Hepatocyte (in vitro differentiated cells): ENCODE measurements at regions not wholly inside any gene's neighbourhood (a gene's known extent, or its start where the extent isn't known, plus 50 kb on each side); places are given as distances from the start of the nearest gene placed in this dataset.
A peak's percentile ranks its signal among the peaks of the same experiment; 100 is the strongest.

Source experiments
- DNase-seq: peaks from one replicate; pipeline ENCODE4 v3.0.0-alpha.2; 2016; ENCODE audit warnings: low spot score
- H2AFZ ChIP-seq: fragments of 200-600 bp; sonication (generic); 2 replicates; pipeline ENCODE4 v1.6.0; 2016; ENCODE audit warnings: antibody characterized with exemption, mild to moderate bottlenecking
- H3K27ac ChIP-seq: fragments of 200-600 bp; sonication (generic); 2 replicates; pipeline ENCODE4 v1.5.1; 2016; ENCODE audit warnings: mild to moderate bottlenecking
- H3K27me3 ChIP-seq: fragments of 200-600 bp; sonication (generic); 2 replicates; pipeline ENCODE4 v1.6.1; 2016
- H3K36me3 ChIP-seq: fragments of 200-600 bp; sonication (generic); replicated peaks from 2 replicates; pipeline ENCODE4 v1.5.1; 2016; ENCODE audit warnings: low read depth; ENCODE audit not compliant: insufficient read depth
- H3K4me1 ChIP-seq: fragments of 200-600 bp; sonication (generic); 2 replicates; pipeline ENCODE4 v1.5.1; 2016; ENCODE audit warnings: mild to moderate bottlenecking, moderate library complexity; ENCODE audit not compliant: insufficient read depth
- H3K4me2 ChIP-seq: fragments of 200-600 bp; sonication (generic); 2 replicates; pipeline ENCODE4 v1.6.0; 2016
- H3K4me3 ChIP-seq: fragments of 200-600 bp; sonication (generic); 2 replicates; pipeline ENCODE4 v1.5.1; 2016; ENCODE audit warnings: mild to moderate bottlenecking
- H3K79me2 ChIP-seq: fragments of 200-600 bp; sonication (generic); 2 replicates; pipeline ENCODE4 v1.6.0; 2017; ENCODE audit warnings: mild to moderate bottlenecking
- H3K9me2 ChIP-seq: fragments of 200-600 bp; sonication (generic); replicated peaks from 2 replicates; pipeline ENCODE4 v1.6.0; 2017; ENCODE audit warnings: mild to moderate bottlenecking; ENCODE audit not compliant: insufficient read depth
- H3K9me3 ChIP-seq: fragments of 200-600 bp; sonication (generic); 2 replicates; pipeline ENCODE4 v1.5.1; 2016; ENCODE audit warnings: low read depth, mild to moderate bottlenecking
- H4K20me1 ChIP-seq: fragments of 200-600 bp; sonication (generic); 2 replicates; pipeline ENCODE4 v1.6.0; 2016; ENCODE audit warnings: mild to moderate bottlenecking; ENCODE audit not compliant: insufficient read depth, poor library complexity, severe bottlenecking
- CTCF ChIP-seq: fragments of 200-600 bp; sonication (generic); IDR thresholded peaks from 2 replicates; pipeline ENCODE4 v1.5.1; 2016; ENCODE audit warnings: antibody characterized with exemption, mild to moderate bottlenecking; ENCODE audit not compliant: poor library complexity
- EZH2 ChIP-seq: fragments of 200-600 bp; sonication (generic); IDR thresholded peaks from 2 replicates; pipeline ENCODE4 v1.6.1; 2016; ENCODE audit warnings: antibody characterized with exemption, mild to moderate bottlenecking, borderline replicate concordance
- EZH2phosphoT487 ChIP-seq: fragments of 200-600 bp; sonication (generic); IDR thresholded peaks from one replicate; pipeline ENCODE4 v1.6.1; 2018; ENCODE audit warnings: antibody characterized with exemption, mild to moderate bottlenecking, low read depth, moderate library complexity; ENCODE audit not compliant: unreplicated experiment, severe bottlenecking
- WGBS: methylation state at CpG from one replicate; pipeline ENCODE4 v1.1.6; 2016; ENCODE audit warnings: low lambda C conversion rate; ENCODE audit errors: missing lambda C conversion rate; 5-methylcytosine and 5-hydroxymethylcytosine counted together

- H3K4me2 ChIP-seq: no peak overlapping the region
- H3K9me3 ChIP-seq: no peaks in the 10 kb centered on the region
- H3K36me3 ChIP-seq: no peaks in the 10 kb centered on the region
- H2AFZ ChIP-seq: no peak overlapping the region
- no peaks in the 10 kb centered on the region for H3K79me2 ChIP-seq
- DNase-seq: no peak
- 87% methylated on average over 4 of the region's 4 CpGs for WGBS
- H3K4me3 ChIP-seq: no peak overlapping the region
- TF ChIP-seq CTCF (no peak), EZH2 (no peak), EZH2phosphoT487 (no peak)
- H3K9me2 ChIP-seq: no peaks in the 10 kb centered on the region
- no peak overlapping the region for H3K27ac ChIP-seq
- no peaks in the 10 kb centered on the region for H3K27me3 ChIP-seq
- H4K20me1 ChIP-seq: no peaks in the 10 kb centered on the region
- H3K4me1 ChIP-seq: no peaks in the 10 kb centered on the region
Observed at GRCh38 chr2:142782942-142783443, 94.5 kb upstream of the KYNU start.

GRCh38 chr2:142781146-142781545, 96.3 kb upstream of the KYNU start:
- DNase-seq: no peak
- H3K9me2 ChIP-seq: no peaks in the 10 kb centered on the region
- H3K4me2 ChIP-seq: no peak overlapping the region
- no peak overlapping the region for H2AFZ ChIP-seq
- TF ChIP-seq CTCF (no peak), EZH2 (no peak), EZH2phosphoT487 (no peak)
- H3K79me2 ChIP-seq: no peaks in the 10 kb centered on the region
- no peaks in the 10 kb centered on the region for H3K4me1 ChIP-seq
- H3K9me3 ChIP-seq: no peaks in the 10 kb centered on the region
- no peaks in the 10 kb centered on the region for H3K36me3 ChIP-seq
- no peak overlapping the region for H3K27ac ChIP-seq
- H3K4me3 ChIP-seq: no peak overlapping the region
- no peaks in the 10 kb centered on the region for H3K27me3 ChIP-seq
- 88% methylated on average over 2 of the region's 2 CpGs for WGBS
- no peaks in the 10 kb centered on the region for H4K20me1 ChIP-seq

GRCh38 chr2:142778289-142778688, 99.2 kb upstream of the KYNU start:
- H3K27ac ChIP-seq: peak overlapping the region; percentile 25
- no peaks in the 10 kb centered on the region for H3K27me3 ChIP-seq
- H3K36me3 ChIP-seq: no peaks in the 10 kb centered on the region
- H3K4me1 ChIP-seq: no peaks in the 10 kb centered on the region
- no peaks in the 10 kb centered on the region for H3K9me3 ChIP-seq
- H3K79me2 ChIP-seq: no peaks in the 10 kb centered on the region
- no peak overlapping the region for H2AFZ ChIP-seq
- no peak for TF ChIP-seq EZH2
- TF ChIP-seq CTCF: no peak
- H3K4me2 ChIP-seq: no peak overlapping the region
- WGBS: 78% methylated on average over 3 of the region's 3 CpGs
- no peaks in the 10 kb centered on the region for H3K9me2 ChIP-seq
- no peak overlapping the region for H3K4me3 ChIP-seq
- no peaks in the 10 kb centered on the region for H4K20me1 ChIP-seq
- no peak for DNase-seq

- Histone ChIP-seq H3K9me3 (no peaks in the 10 kb centered on the region), H3K36me3 (no peaks in the 10 kb centered on the region), H2AFZ (no peak overlapping the region), H3K4me3 (no peak overlapping the region), H3K4me1 (no peaks in the 10 kb centered on the region), H4K20me1 (no peaks in the 10 kb centered on the region), H3K9me2 (no peaks in the 10 kb centered on the region), H3K27ac (no peak overlapping the region), H3K4me2 (no peak overlapping the region), H3K27me3 (no peaks in the 10 kb centered on the region), H3K79me2 (no peaks in the 10 kb centered on the region)
- TF ChIP-seq CTCF (no peak), EZH2phosphoT487 (no peak), EZH2 (no peak)
- 76% methylated on average over 2 of the region's 2 CpGs for WGBS
- no peak for DNase-seq
Observed at GRCh38 chr2:142777742-142778141, 99.7 kb upstream of the KYNU start.
